ENCODE measurements at regions not wholly inside any gene's neighbourhood (a gene's known extent, or its start where the extent isn't known, plus 50 kb on each side); places are given as distances from the start of the nearest gene placed in this dataset.

- TF ChIP-seq ISL1 (CRISPR knock-in tag; IDR thresholded peaks at IDR 0.05) (no peak), ZNF565 (CRISPR knock-in tag; conservative IDR thresholded peaks at IDR 0.05; ENCODE audit: low read depth) (no peak), OSR1 (CRISPR knock-in tag; IDR thresholded peaks at IDR 0.05) (no peak), TCF4 (CRISPR knock-in tag; IDR thresholded peaks at IDR 0.05; ENCODE audit: borderline replicate concordance) (no peak)
Observed at GRCh38 chr14:66244834-66245233, 241.3 kb upstream of the CCDC196 start (continued).

GRCh38 chr14:66247662-66248193, 238.4 kb upstream of the CCDC196 start:
- TF ChIP-seq BACH2 (CRISPR knock-in tag; IDR thresholded peaks at IDR 0.05; ENCODE audit: borderline replicate concordance) (no peak), ZNF565 (CRISPR knock-in tag; conservative IDR thresholded peaks at IDR 0.05; ENCODE audit: low read depth) (no peak), ZNF70 (CRISPR knock-in tag; IDR thresholded peaks at IDR 0.05) (no peak), ESRRG (CRISPR knock-in tag; IDR thresholded peaks at IDR 0.05) (no peak), ARNTL (CRISPR knock-in tag; IDR thresholded peaks at IDR 0.05; ENCODE audit: borderline replicate concordance, low read depth) (no peak), SNAI2 (CRISPR knock-in tag; IDR thresholded peaks at IDR 0.05) (no peak), OSR1 (CRISPR knock-in tag; IDR thresholded peaks at IDR 0.05) (no peak)
- TF ChIP-seq, protein P1, sequence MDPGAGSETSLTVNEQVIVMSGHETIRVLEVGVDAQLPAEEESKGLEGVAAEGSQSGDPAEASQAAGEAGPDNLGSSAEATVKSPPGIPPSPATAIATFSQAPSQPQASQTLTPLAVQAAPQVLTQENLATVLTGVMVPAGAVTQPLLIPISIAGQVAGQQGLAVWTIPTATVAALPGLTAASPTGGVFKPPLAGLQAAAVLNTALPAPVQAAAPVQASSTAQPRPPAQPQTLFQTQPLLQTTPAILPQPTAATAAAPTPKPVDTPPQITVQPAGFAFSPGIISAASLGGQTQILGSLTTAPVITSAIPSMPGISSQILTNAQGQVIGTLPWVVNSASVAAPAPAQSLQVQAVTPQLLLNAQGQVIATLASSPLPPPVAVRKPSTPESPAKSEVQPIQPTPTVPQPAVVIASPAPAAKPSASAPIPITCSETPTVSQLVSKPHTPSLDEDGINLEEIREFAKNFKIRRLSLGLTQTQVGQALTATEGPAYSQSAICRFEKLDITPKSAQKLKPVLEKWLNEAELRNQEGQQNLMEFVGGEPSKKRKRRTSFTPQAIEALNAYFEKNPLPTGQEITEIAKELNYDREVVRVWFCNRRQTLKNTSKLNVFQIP (CRISPR knock-in tag; IDR thresholded peaks at IDR 0.05; ENCODE audit: borderline replicate concordance, low read depth), result no peak
- TF ChIP-seq, protein P2, sequence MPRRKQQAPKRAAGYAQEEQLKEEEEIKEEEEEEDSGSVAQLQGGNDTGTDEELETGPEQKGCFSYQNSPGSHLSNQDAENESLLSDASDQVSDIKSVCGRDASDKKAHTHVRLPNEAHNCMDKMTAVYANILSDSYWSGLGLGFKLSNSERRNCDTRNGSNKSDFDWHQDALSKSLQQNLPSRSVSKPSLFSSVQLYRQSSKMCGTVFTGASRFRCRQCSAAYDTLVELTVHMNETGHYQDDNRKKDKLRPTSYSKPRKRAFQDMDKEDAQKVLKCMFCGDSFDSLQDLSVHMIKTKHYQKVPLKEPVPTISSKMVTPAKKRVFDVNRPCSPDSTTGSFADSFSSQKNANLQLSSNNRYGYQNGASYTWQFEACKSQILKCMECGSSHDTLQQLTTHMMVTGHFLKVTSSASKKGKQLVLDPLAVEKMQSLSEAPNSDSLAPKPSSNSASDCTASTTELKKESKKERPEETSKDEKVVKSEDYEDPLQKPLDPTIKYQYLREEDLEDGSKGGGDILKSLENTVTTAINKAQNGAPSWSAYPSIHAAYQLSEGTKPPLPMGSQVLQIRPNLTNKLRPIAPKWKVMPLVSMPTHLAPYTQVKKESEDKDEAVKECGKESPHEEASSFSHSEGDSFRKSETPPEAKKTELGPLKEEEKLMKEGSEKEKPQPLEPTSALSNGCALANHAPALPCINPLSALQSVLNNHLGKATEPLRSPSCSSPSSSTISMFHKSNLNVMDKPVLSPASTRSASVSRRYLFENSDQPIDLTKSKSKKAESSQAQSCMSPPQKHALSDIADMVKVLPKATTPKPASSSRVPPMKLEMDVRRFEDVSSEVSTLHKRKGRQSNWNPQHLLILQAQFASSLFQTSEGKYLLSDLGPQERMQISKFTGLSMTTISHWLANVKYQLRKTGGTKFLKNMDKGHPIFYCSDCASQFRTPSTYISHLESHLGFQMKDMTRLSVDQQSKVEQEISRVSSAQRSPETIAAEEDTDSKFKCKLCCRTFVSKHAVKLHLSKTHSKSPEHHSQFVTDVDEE (CRISPR knock-in tag; IDR thresholded peaks at IDR 0.05), result no peak
- TF ChIP-seq, protein P3, sequence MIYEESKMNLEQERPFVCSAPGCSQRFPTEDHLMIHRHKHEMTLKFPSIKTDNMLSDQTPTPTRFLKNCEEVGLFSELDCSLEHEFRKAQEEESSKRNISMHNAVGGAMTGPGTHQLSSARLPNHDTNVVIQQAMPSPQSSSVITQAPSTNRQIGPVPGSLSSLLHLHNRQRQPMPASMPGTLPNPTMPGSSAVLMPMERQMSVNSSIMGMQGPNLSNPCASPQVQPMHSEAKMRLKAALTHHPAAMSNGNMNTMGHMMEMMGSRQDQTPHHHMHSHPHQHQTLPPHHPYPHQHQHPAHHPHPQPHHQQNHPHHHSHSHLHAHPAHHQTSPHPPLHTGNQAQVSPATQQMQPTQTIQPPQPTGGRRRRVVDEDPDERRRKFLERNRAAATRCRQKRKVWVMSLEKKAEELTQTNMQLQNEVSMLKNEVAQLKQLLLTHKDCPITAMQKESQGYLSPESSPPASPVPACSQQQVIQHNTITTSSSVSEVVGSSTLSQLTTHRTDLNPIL (CRISPR knock-in tag; IDR thresholded peaks at IDR 0.05; ENCODE audit: low read depth), result no peak
- no peak for ATAC-seq

GRCh38 chr14:66248256-66248655, 237.9 kb upstream of the CCDC196 start:
- no peak for ATAC-seq
- TF ChIP-seq ISL1 (CRISPR knock-in tag; IDR thresholded peaks at IDR 0.05) (no peak), BACH2 (CRISPR knock-in tag; IDR thresholded peaks at IDR 0.05; ENCODE audit: borderline replicate concordance) (no peak), ZC3H10 (CRISPR knock-in tag; IDR thresholded peaks at IDR 0.05) (no peak), GLIS3 (CRISPR knock-in tag; IDR thresholded peaks at IDR 0.05) (no peak), OSR1 (CRISPR knock-in tag; IDR thresholded peaks at IDR 0.05) (no peak), SNAI2 (CRISPR knock-in tag; IDR thresholded peaks at IDR 0.05) (no peak), CSDC2 (CRISPR knock-in tag; IDR thresholded peaks at IDR 0.05) (no peak), PATZ1 (CRISPR knock-in tag; IDR thresholded peaks at IDR 0.05; ENCODE audit: borderline replicate concordance) (no peak), ZNF565 (CRISPR knock-in tag; conservative IDR thresholded peaks at IDR 0.05; ENCODE audit: low read depth) (no peak), TOX (CRISPR knock-in tag; IDR thresholded peaks at IDR 0.05; ENCODE audit: borderline replicate concordance) (no peak), ESRRG (CRISPR knock-in tag; IDR thresholded peaks at IDR 0.05) (no peak), PPARA (CRISPR knock-in tag; IDR thresholded peaks at IDR 0.05; ENCODE audit: borderline replicate concordance) (no peak), CSRNP3 (CRISPR knock-in tag; IDR thresholded peaks at IDR 0.05) (no peak), RARB (CRISPR knock-in tag; IDR thresholded peaks at IDR 0.05) (no peak), ZNF70 (CRISPR knock-in tag; IDR thresholded peaks at IDR 0.05) (no peak), ZFP30 (CRISPR knock-in tag; IDR thresholded peaks at IDR 0.05) (no peak)
- TF ChIP-seq, protein P1 (CRISPR knock-in tag; IDR thresholded peaks at IDR 0.05; ENCODE audit: borderline replicate concordance, low read depth), result no peak
- TF ChIP-seq, protein P3 (CRISPR knock-in tag; IDR thresholded peaks at IDR 0.05; ENCODE audit: low read depth), result no peak
- TF ChIP-seq, protein P2 (CRISPR knock-in tag; IDR thresholded peaks at IDR 0.05), result no peak

All from SK-N-SH treated with all-trans-retinoic acid at 6 μM for 48 hours (cell line).